ENCODE measurements at regions not wholly inside any gene's neighbourhood (a gene's known extent, or its start where the extent isn't known, plus 50 kb on each side); places are given as distances from the start of the nearest gene placed in this dataset.

DNA sequence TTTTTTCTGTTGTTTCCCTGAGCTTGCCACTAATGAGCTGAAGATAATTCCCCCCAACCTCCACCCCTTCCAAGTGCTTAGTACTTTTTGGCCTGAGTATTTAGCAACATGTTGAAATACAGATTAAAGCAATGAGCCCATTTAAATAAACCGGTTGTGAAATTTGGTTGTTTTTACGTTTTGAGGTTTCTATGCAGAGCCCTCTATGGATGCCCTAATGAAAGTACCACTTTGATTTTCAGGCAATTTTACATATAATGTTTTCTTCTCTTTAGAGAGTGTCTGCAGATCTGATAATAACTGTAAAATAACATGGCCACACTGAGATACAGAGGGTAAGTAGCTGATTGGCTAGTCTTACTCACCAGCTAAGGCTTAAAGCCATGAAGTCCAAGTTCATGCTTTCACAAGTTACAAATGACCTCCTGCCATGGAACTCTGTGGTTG lies 139.4 kb upstream of the SLC7A14 start:
- ATAC-seq (peak; percentile 55), DNase-seq (peak in 2 of 4 donors; percentile 71 to 85)
- TF ChIP-seq, protein P1, sequence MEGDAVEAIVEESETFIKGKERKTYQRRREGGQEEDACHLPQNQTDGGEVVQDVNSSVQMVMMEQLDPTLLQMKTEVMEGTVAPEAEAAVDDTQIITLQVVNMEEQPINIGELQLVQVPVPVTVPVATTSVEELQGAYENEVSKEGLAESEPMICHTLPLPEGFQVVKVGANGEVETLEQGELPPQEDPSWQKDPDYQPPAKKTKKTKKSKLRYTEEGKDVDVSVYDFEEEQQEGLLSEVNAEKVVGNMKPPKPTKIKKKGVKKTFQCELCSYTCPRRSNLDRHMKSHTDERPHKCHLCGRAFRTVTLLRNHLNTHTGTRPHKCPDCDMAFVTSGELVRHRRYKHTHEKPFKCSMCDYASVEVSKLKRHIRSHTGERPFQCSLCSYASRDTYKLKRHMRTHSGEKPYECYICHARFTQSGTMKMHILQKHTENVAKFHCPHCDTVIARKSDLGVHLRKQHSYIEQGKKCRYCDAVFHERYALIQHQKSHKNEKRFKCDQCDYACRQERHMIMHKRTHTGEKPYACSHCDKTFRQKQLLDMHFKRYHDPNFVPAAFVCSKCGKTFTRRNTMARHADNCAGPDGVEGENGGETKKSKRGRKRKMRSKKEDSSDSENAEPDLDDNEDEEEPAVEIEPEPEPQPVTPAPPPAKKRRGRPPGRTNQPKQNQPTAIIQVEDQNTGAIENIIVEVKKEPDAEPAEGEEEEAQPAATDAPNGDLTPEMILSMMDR (IDR thresholded peaks at IDR 0.05): no peak
- H3K9me3 ChIP-seq: no peaks in the 10 kb centered on the region
- no peak overlapping the region for H3K27ac ChIP-seq
- no peaks in the 10 kb centered on the region for H3K36me3 ChIP-seq
- H3K27me3 ChIP-seq: no peaks in the 10 kb centered on the region
- H3K4me3 ChIP-seq: no peak overlapping the region
- intact Hi-C loops (cut with DNase I): no loop called here
- peaks cover 0 to 2% of the 10 kb centered on the region in 2 donors for H3K4me1 ChIP-seq

DNA sequence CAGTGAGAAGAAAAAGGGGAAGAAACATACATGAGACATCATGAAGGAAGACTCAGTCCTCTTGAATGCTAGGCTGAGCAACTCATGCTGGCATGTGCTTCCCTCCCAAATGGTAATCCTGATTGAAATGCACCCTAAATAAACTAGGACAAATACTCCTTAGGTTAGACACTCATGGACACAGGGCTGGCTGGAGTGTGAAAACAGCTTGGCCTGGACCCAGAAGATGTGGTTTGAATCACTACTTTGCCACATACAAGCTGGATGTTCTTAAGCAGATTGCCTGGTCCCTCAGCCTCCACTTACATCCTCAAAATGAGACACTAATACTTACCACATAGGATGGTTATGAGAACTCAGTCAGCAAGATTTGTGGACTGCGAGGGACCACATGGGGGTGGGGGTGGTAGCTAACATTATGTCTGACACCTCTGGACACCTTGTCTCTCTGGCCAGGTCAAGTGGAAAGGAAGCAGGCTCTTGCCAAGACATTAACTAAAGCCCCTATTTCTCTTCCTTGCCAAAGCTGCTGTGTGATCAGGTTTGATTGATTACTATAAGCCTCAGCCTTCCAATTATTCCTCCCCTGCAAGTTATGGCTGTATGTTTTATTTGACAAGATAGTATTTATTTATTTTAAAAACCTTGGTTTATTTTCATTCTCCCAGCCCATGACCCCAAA lies 138.9 kb upstream of the SLC7A14 start:
- TF ChIP-seq, protein P1 (IDR thresholded peaks at IDR 0.05): no peak
- Histone ChIP-seq H3K36me3 (no peaks in the 10 kb centered on the region), H3K27me3 (no peaks in the 10 kb centered on the region), H3K9me3 (no peaks in the 10 kb centered on the region), H3K4me3 (no peak overlapping the region), H3K27ac (no peak overlapping the region), H3K4me1 (peaks cover 0 to 2% of the 10 kb centered on the region in 2 donors)
- intact Hi-C loops (cut with DNase I): no loop called here
- ATAC-seq: peak; percentile 51
- peak in 1 of 4 donors; percentile 37 for DNase-seq

DNA sequence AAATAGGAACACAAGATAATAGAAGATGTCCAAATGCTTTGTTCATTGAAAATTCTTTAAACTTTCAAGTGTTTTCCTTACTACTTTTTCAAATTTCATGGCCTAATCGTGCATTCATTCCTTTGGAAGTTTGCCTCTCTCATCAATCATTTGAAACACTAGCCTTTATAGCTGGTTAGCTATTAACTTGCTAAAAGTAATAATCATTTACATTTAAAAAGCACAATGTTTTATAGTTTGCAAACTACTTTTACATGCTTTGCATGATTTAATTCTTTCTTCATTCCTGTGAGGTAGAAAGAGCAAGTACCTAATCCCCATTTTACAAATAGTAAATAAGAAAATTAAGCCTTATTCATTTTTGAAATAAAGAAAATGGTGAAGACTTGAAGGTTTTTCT lies 137.4 kb upstream of the SLC7A14 start:
- Histone ChIP-seq H3K9me3 (peaks cover 0 to 6% of the 10 kb centered on the region in 2 donors), H3K36me3 (no peaks in the 10 kb centered on the region), H3K27me3 (no peaks in the 10 kb centered on the region), H3K4me1 (peaks cover 0 to 2% of the 10 kb centered on the region in 2 donors), H3K4me3 (no peak overlapping the region), H3K27ac (no peak overlapping the region)
- no peak for DNase-seq
- TF ChIP-seq, protein P1 (IDR thresholded peaks at IDR 0.05): no peak
- intact Hi-C loops (cut with DNase I): no loop called here
- no peak for ATAC-seq

DNA sequence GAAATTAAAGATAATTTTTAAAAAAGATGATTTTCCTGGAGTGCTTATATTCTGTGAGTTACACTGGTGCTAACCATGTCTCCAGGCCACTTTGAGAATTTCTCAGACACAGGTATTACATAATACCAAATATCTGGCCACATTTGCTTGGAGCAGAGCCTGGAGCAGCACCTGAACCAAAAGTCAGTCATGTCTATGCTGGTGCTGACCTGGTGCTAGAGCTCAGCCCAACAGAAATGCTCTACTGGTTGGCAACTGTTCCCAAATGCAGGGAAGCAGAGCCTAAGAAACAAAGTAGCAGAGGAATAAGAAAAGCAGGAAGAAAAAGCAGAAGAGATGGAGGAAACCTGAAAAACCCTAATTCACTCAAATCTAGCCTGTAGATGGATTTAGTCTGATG lies 135.7 kb upstream of the SLC7A14 start:
- Histone ChIP-seq H3K36me3 (no peaks in the 10 kb centered on the region), H3K27ac (no peak overlapping the region), H3K4me3 (no peak overlapping the region), H3K4me1 (peaks cover 0 to 2% of the 10 kb centered on the region in 2 donors), H3K27me3 (no peaks in the 10 kb centered on the region), H3K9me3 (peaks cover 0 to 6% of the 10 kb centered on the region in 2 donors)
- ATAC-seq (no peak), DNase-seq (no peak)
- TF ChIP-seq, protein P1 (IDR thresholded peaks at IDR 0.05): no peak
- intact Hi-C loops (cut with DNase I): no loop called here

GRCh38 chr3:170719300-170719699 lies 133.4 kb upstream of the SLC7A14 start:
- peaks cover 0 to 6% of the 10 kb centered on the region in 2 donors for H3K9me3 ChIP-seq
- TF ChIP-seq, protein P1 (IDR thresholded peaks at IDR 0.05): no peak
- H3K4me1 ChIP-seq: peaks cover 0 to 2% of the 10 kb centered on the region in 2 donors
- ATAC-seq (no peak), DNase-seq (no peak)
- H3K27ac ChIP-seq: no peak overlapping the region
- intact Hi-C loops (cut with DNase I): no loop called here
- no peaks in the 10 kb centered on the region for H3K36me3 ChIP-seq
- H3K4me3 ChIP-seq: no peak overlapping the region
- no peaks in the 10 kb centered on the region for H3K27me3 ChIP-seq

Data from left lung (tissue), 4 donors.